Effector CD4-positive, alpha-beta T cell (primary cell): ENCODE measurements at regions not wholly inside any gene's neighbourhood (a gene's known extent, or its start where the extent isn't known, plus 50 kb on each side); places are given as distances from the start of the nearest gene placed in this dataset.
"Not testable (repeated sequence)": the region's sequence is repeated elsewhere in the genome, so short reads cannot be mapped to it uniquely, and the experiment has no call there.

Source experiments
- DNase-seq: peaks from one replicate; pipeline ENCODE4 v3.0.0-alpha.2; 2020

GRCh38 chr1:234809854-234810245, 199.9 kb upstream of the IRF2BP2 start:
- not testable (repeated sequence) for DNase-seq

DNA sequence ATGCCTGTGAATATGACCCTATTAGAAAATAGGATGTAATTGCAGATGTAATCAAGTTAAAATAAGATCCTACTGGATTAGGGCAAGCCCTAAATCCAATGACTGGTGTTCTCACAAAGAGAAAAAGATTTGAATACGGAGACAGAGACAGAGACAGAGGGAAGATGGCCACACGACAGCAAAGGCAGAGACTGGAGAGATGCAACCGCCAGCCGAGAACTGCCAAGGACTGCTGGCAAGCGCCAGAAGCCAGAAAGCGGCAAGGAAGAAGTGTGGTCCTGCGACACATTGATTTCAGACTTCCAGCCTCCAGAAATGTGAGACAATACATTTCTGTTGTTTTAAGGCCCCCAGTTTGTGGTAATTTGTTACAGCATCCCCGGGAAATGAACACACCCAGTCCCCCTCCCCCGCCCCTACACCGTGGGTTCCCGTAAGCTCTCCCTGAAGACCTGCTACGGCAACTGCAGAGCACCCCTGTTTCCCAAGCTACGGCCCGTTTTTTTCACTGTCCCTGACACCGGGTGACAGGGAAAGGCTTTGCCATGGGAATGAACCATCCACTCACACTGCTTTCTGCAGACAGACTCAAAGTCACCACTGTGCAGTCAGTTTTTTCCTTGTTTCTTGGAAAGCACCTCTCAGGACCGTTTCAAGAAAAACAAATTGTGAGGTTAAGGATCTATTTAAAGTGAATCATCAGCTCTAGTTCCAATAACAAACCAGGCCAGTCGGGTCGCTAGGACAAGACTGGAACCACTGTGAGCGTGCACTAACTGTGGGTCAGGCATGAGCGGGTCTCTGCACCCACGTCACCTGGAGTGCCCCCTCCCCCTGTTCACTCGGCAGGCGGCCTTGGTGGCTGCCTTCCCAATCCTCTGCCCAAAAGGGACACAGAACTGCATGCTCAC, 199.2 kb upstream of the IRF2BP2 start:
- DNase-seq = not testable (repeated sequence)

- not testable (repeated sequence) for DNase-seq
Observed at GRCh38 chr1:234808459-234808858, 198.5 kb upstream of the IRF2BP2 start.

DNA sequence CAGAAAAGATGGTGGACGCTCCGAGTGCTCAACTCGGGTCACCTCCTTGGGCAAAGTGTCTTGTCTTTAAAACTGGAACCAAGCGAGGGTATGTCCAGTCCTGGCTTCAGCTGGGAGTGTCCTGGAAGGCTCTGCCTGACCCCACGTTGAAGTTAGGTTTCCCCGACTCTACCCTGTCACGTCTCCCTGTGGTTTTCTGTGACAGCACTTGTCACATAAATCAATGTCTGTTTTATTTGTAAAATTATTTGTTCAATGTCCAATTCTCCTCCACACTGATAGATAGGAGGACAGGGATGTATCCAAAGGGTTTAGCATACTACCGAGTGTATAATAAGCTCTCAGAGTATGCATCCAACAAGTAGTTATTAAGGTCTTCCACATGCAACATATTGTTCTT, 197.7 kb upstream of the IRF2BP2 start:
- not testable (repeated sequence) for DNase-seq

DNA sequence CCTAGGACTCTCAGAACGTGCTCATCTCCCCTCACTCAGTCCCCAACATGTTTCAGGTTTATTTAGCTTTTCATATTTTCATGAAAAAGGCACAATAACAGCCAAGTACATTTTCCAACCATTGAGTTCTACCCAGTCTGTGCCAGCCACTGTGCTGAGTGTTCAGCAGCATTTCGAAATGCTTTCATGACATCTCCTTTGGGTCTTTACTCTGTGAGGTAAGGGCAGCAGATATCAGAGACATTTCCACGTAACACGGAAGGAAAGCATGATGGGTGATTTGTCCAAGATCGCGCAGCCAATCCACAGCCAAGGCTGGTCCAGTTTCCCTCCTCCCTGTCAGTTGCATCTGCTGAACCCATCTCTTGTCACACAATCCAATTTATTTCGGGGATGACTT, 192.6 kb upstream of the IRF2BP2 start:
- DNase-seq = not testable (repeated sequence)

DNA sequence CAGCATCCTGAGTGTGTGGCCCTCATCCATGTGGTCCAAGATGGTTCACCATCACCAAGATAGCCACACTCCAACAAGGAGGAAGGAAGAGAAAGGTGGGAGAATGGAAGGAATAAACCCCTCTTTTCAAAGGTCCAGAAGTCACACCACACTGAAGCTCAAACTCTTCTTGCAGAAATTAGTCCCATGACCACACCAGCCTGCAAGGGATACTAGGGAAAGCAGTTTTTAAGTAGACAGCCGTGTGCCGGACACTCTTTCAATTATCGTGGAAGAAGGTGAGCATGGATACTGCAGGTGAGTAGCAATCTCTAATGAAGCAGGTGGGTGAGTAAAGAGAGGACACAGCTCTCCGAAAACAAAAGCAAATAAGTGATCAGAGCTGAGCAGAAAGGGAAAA, 191.7 kb upstream of the IRF2BP2 start:
- DNase-seq = not testable (repeated sequence)

GRCh38 chr1:234801147-234801546, 191.2 kb upstream of the IRF2BP2 start:
- DNase-seq = not testable (repeated sequence)

DNA sequence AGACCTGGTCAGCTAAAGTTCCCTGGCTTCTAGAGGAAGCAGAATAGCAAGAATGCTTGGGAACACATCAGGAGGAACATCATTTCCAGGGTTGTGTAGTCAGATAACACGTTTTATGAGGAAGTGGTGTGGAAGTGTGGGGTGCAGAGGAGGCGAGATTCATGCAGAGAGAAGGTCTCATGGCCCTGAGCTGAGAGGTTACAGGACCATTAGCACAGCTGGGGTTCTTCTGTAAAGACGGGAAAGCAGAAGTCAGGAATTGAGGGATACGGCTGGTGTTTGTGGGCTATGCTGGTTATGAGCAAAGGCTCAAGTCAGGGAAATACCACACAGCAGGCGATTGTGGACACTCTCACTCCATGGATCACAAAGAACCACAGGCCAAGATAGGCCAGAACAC, 190.6 kb upstream of the IRF2BP2 start:
- not testable (repeated sequence) for DNase-seq

- DNase-seq = not testable (repeated sequence)
Observed at GRCh38 chr1:234799021-234799689, 189.2 kb upstream of the IRF2BP2 start.

- DNase-seq = not testable (repeated sequence)
Observed at GRCh38 chr1:234797216-234797615, 187.2 kb upstream of the IRF2BP2 start.

DNA sequence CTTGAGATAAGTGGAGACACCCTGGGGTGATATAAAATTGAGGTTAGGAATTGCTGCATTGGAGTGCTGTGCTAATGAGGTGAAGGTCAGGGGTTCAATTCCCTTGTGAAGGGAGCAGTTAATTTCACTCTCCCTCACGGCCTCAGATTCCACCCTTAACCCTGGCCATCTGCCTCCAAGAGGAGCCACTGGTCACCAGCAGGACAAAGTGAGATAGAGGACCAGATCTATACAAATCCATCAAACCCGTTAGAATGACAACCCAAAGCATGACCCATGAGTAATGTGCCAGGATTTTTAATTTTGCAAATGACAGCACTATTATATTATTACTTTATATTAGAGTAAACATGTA, 186.4 kb upstream of the IRF2BP2 start:
- DNase-seq = not testable (repeated sequence)

DNA sequence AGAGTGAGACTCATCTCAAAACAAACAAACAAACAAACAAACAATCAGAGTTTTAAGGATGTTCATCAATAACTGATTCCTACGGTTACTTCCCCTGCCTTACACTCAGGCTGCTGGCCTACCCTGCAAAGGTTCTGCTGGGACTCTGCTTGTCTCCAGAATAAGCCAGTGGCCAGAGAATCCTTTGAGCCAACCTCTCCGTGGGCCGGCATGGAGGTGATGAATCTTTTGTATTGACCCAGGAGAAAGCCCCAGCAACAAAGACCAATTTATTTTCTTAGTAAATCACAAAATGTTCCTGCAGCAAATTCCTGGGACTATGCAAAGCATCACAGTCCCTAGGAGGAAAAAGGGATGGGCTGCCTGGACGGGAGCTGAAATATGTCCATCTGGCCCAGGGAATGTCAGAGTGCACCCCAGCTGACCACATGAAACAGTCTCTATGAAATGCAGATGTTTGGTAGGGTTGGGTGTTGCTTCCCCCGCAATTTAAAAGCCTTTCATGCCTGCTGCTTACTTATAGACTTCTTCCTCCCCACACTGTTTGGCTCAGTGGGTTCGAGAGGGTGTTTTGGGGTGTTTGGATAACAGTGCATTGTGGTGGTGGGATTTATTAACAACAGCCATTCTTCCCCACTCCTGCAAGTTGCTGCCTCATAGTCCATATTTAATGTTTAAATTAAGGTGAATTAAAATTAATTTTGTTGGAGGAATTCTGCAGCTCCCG, 185.9 kb upstream of the IRF2BP2 start:
- DNase-seq = not testable (repeated sequence)

DNA sequence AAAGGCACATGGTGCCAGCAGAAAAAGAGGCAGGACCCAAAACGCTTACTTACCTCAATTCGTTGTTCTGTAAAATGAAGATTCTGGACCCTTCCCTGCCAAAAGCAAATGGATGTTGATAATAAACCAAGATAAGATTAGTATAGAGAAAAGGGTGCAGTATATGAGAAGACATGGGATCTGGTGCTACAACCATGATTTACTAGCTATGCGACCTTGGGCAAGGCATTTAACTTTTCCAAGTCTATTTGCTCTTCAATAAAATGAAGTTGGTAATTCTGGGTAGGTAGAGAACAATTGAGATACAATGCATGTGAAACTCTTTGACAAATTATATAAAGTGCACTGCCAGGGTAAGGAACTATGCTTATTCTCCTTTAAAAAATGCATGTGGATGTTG, 185.0 kb upstream of the IRF2BP2 start:
- DNase-seq = not testable (repeated sequence)

DNA sequence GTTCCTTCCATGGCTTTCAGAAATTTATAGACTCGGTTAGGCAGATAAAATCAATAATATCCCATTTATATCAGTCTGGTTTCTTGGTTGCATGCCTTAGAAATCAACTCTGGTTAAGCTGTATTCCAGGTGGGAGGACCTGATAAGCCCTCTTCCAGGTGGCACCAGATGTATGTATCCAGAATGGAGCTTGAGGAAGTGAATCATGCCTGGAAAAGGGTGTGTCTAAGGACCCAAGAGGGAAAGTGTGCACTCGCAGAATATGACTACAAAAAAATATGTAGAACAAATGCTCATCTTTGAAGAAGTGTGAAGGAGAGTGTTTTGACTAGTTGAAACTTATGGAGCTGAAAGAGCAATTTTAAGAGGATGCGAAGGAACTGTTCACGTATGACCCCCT, 184.5 kb upstream of the IRF2BP2 start:
- not testable (repeated sequence) for DNase-seq

DNA sequence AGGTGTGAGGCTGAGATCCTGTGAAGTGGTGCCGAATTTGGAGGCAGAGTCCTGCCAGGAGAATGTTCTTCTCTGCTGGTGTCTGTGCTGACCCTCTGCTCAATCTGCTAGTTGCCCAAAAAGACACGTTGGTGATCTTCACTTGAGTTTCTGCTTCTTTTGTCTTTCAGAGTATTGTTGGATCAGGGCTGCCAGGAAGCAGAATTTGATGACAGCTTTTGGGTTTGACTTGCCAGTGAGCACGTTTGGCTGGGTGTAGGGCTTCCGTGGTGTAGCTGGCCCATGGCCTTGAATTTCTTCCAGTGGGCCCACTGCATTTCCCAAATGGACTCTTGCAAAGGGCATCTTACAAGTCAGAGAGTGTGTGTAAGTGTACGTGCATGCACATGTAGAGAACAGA, 183.9 kb upstream of the IRF2BP2 start:
- DNase-seq = not testable (repeated sequence)

- not testable (repeated sequence) for DNase-seq
Observed at GRCh38 chr1:234792221-234792864, 182.4 kb upstream of the IRF2BP2 start.

DNA sequence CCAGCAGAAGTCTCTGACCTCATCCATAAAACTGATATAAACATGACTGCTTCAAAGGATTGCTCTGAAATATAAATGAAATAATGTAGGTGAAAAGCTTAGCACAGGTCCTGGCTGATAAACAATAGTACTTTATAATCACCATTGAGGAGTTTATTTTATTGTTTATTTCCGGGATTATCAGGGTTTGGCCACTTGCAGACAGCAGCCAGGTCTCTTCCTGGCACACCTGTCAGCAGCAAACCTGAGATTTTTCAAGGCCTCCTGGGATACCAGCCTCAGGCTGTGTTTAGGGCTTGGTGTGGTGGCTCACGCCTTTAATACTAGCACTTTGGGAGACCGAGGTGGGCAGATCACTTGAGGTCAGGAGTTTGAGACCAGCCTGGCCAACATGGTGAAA, 181.6 kb upstream of the IRF2BP2 start:
- not testable (repeated sequence) for DNase-seq

GRCh38 chr1:234790333-234790732, 180.4 kb upstream of the IRF2BP2 start:
- DNase-seq = not testable (repeated sequence)

- DNase-seq = not testable (repeated sequence)
Observed at GRCh38 chr1:234787011-234787584, 177.1 kb upstream of the IRF2BP2 start.

- DNase-seq = not testable (repeated sequence)
Observed at GRCh38 chr1:234785922-234786321, 175.9 kb upstream of the IRF2BP2 start.

DNA sequence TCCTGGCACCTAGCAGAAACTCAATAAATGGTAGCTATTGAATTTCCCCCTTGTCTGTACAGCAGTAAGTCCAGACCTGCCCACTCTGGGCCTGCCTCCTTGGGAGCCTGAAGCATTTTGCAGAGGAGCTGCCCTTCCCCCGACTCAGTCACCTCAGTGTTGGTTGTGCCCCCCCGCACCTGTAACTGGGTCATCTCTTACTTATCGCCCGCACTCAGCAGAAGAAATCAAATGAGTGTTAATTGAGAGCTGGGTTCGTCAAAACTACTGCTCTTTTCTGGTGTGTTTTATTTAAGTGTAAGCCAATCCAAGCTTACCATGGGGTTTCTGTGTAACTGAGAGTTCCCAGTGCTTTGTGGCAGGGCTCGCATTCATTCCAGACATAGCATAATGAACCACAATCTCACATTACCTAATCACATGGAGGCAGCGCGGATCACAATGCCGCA, 175.5 kb upstream of the IRF2BP2 start:
- not testable (repeated sequence) for DNase-seq

DNA sequence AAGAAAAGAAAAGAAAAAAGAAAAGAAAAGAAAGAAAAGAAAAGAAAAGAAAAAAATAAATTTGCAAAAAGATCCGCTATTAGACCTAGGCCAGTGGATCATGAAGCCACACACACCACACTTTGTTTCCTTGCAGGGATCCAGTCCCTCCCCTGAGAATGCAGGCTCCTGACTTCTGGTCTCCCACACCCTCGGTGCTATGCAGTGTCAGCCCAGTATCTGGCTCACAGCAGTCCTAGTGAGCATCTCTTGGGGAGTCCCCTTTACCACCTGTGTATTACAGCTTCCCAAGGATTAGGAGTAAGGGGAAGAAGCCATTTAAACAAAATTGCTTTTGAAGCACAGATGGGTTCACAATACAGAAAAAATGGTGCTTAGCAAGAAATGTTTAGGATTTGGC, 174.1 kb upstream of the IRF2BP2 start:
- not testable (repeated sequence) for DNase-seq
